Gastroesophageal sphincter (tissue), 3 donors: ENCODE measurements at regions not wholly inside any gene's neighbourhood (a gene's known extent, or its start where the extent isn't known, plus 50 kb on each side); places are given as distances from the start of the nearest gene placed in this dataset.

Experiments used
- CTCF ChIP-seq, 4 experiments: fragments of 200-600 bp in 2 of 4; fragments of 450-650 bp in 2 of 4; sonication (generic) in 1 of 4; IDR thresholded peaks; one replicate each; pipeline ENCODE4 v1.5.1; 2017 to 2019; ENCODE audit warnings: antibody characterized with exemption in 4 of 4, mild to moderate bottlenecking in 2 of 4, moderate library complexity in 2 of 4
- POLR2A ChIP-seq, 2 donors: fragments of 450-650 bp; IDR thresholded peaks; one replicate each; pipeline ENCODE4 v1.6.1; 2017; ENCODE audit warnings: antibody characterized with exemption in 2 of 2, mild to moderate bottlenecking in 2 of 2, moderate library complexity in 1 of 2

GRCh38 chrX:43557792-43558191, 98.3 kb upstream of the MAOA start:
- TF ChIP-seq CTCF (IDR thresholded peaks at IDR 0.05) (peak; percentile 28 to 69 (median 46)), POLR2A (IDR thresholded peaks at IDR 0.05) (no peak)
